A549 (cell line): ENCODE measurements at regions not wholly inside any gene's neighbourhood (a gene's known extent, or its start where the extent isn't known, plus 50 kb on each side); places are given as distances from the start of the nearest gene placed in this dataset.
"Not testable (repeated sequence)": the region's sequence is repeated elsewhere in the genome, so short reads cannot be mapped to it uniquely, and the experiment has no call there.

Source experiments
- ATAC-seq, 2 experiments: fragments of 200-7000 bp in 1 of 2; fragments of >200 bp in 1 of 2; cut with Nextera tagmentation in 1 of 2; cut with Tn5 transposase in 1 of 2; 3 replicates each; pipeline versions ENCODE4 v1.8.0 to v1.9.1; 2018 to 2020; ENCODE audit warnings: mild to moderate bottlenecking in 1 of 2, moderate library complexity in 1 of 2
- CTCF ChIA-PET: fragments of 300-600 bp; sonication (Branson Sonifier 250); formaldehyde crosslinking; extraction: SDS; loops from one replicate; lab custom pipeline; 2021; ENCODE audit warnings: antibody characterized with exemption, inconsistent platforms; lab: Yijun Ruan, JAX
- POLR2A ChIA-PET: fragments of 350-600 bp; formaldehyde crosslinking; extraction: SDS; loops from one replicate; lab custom pipeline; 2021; ENCODE audit warnings: antibody characterized with exemption, inconsistent platforms; lab: Yijun Ruan, JAX
- DNase-seq, 2 experiments: peaks; one replicate each; pipeline versions ENCODE4 v3.0.0 to v3.0.0-alpha.2; 2011 to 2016; ENCODE audit warnings: low read depth in 1 of 2, low spot score in 1 of 2
- FAIRE-seq: peaks from 2 replicates; lab custom pipeline; 2011; peaks lifted over from hg19 to GRCh38; lab: Jason Lieb, UNC
- H3K27ac ChIP-seq, 2 experiments: fragments of >200 bp; sonication (Bioruptor Twin); formaldehyde crosslinking; 3 replicates each; pipeline ENCODE4 v1.5.1; 2016 to 2017
- H3K4me1 ChIP-seq: fragments of >200 bp; sonication (Bioruptor Twin); formaldehyde crosslinking; 3 replicates; pipeline ENCODE4 v1.6.1; 2016
- H3K4me2 ChIP-seq: fragments of >200 bp; sonication (Bioruptor Twin); formaldehyde crosslinking; 3 replicates; pipeline ENCODE4 v1.6.1; 2016
- H3K4me3 ChIP-seq: fragments of >200 bp; sonication (Bioruptor Twin); formaldehyde crosslinking; 3 replicates; pipeline ENCODE4 v1.5.1; 2016
- H3K9me3 ChIP-seq: fragments of >200 bp; sonication (Bioruptor Twin); formaldehyde crosslinking; 3 replicates; pipeline ENCODE4 v1.6.1; 2016
- BHLHE40 ChIP-seq: IDR thresholded peaks from 2 replicates; pipeline ENCODE4 v1.6.1; 2012; ENCODE audit warnings: low read depth, low read length, inconsistent platforms
- CBX2 ChIP-seq: fragments of 200-600 bp; sonication (generic); IDR thresholded peaks from 2 replicates; pipeline ENCODE4 v1.6.1; 2016; ENCODE audit warnings: low read depth, mild to moderate bottlenecking, borderline replicate concordance
- CBX8 ChIP-seq: fragments of 200-600 bp; sonication (generic); IDR thresholded peaks from 2 replicates; pipeline ENCODE4 v1.6.1; 2016
- ESRRA ChIP-seq: fragments of 150-350 bp; IDR thresholded peaks from 2 replicates; pipeline ENCODE4 v1.6.1; 2014; ENCODE audit warnings: mild to moderate bottlenecking, low read length, borderline replicate concordance
- FOXS1 ChIP-seq: fragments of 250-450 bp; sonication (Bioruptor Pico); IDR thresholded peaks from 2 replicates; pipeline ENCODE4 v1.5.0; 2020; ENCODE audit warnings: mild to moderate bottlenecking, moderate library complexity
- GATA3 ChIP-seq: IDR thresholded peaks from 2 replicates; pipeline ENCODE4 v1.6.1; 2012; ENCODE audit warnings: borderline replicate concordance
- JUNB ChIP-seq: fragments of >200 bp; sonication (Bioruptor Twin); formaldehyde crosslinking; IDR thresholded peaks from 2 replicates; pipeline ENCODE4 v1.6.1; 2016
- NPAS2 ChIP-seq: fragments of 250-450 bp; sonication (Bioruptor Pico); IDR thresholded peaks from 2 replicates; pipeline ENCODE4 v1.8.0; 2022; ENCODE audit warnings: mild to moderate bottlenecking, moderate library complexity, borderline replicate concordance
- POLR2A ChIP-seq: IDR thresholded peaks from 2 replicates; pipeline ENCODE4 v1.6.1; 2012; ENCODE audit warnings: mild to moderate bottlenecking, low read length
- POLR2AphosphoS2 ChIP-seq: conservative IDR thresholded peaks from 2 replicates; pipeline ENCODE4 v1.6.1; 2012; ENCODE audit warnings: low read length, improper control_type of control experiment, inconsistent platforms
- RFX5 ChIP-seq: fragments of 450-650 bp; IDR thresholded peaks from 2 replicates; pipeline ENCODE4 v1.7.1; 2014; ENCODE audit warnings: antibody characterized with exemption, mild to moderate bottlenecking, moderate library complexity
- SREBF2 ChIP-seq: fragments of 450-650 bp; IDR thresholded peaks from 2 replicates; pipeline ENCODE4 v1.6.1; 2014; ENCODE audit warnings: mild to moderate bottlenecking, moderate library complexity
- TFCP2L1 ChIP-seq: fragments of 250-450 bp; sonication (Bioruptor Pico); IDR thresholded peaks from 2 replicates; pipeline ENCODE4 v1.5.0; 2021; ENCODE audit warnings: mild to moderate bottlenecking
- ZC3H11A ChIP-seq: fragments of 450-650 bp; IDR thresholded peaks from 2 replicates; pipeline ENCODE4 v1.6.1; 2014; ENCODE audit warnings: antibody characterized with exemption, mild to moderate bottlenecking
- WGBS: methylation state at CpG from one replicate; pipeline ENCODE4 v1.1.6; 2017; ENCODE audit errors: missing lambda C conversion rate; 5-methylcytosine and 5-hydroxymethylcytosine counted together
- TF ChIP-seq, protein P1 (sequence below): fragments of >200 bp; sonication (Bioruptor Twin); formaldehyde crosslinking; IDR thresholded peaks from 3 replicates; pipeline ENCODE4 v1.5.1; 2016
- TF ChIP-seq, protein P2 (sequence below): fragments of 250-450 bp; sonication (Bioruptor Pico); IDR thresholded peaks from 2 replicates; pipeline ENCODE4 v1.5.0; 2021; ENCODE audit warnings: mild to moderate bottlenecking, moderate library complexity, borderline replicate concordance

DNA sequence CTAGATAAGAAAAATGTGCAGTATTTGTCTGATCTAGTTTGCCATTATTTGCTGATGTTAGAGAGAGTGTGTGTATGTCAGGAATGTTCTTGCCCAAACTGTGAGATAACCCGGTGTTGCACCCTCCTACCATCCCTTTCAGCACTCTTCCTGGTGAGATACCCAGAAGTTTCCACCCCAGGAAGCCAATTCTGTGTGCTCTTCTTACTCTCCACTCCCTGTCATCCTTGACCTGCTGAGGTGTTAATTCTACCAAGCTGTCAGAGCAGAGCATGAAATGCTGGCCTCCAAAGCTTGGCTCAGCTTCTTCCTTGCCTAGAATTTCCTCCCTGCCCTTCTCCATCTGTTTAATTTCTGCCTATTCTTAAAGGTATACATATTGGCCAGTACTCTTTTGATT, 237.3 kb upstream of the CNR1 start:
- H3K27ac ChIP-seq, result no peak overlapping the region
- POLR2A ChIA-PET, result no interaction called here
- ATAC-seq (no peak), FAIRE-seq (no peak), DNase-seq (no peak)
- CTCF ChIA-PET, result no interaction called here
- H3K9me3 ChIP-seq, result no peaks in the 10 kb centered on the region
- WGBS, result 11% methylated on average over 1 of the region's 1 CpG
- no peaks in the 10 kb centered on the region for H3K4me1 ChIP-seq
- TF ChIP-seq CBX8 (no peak), GATA3 (no peak)
- no peak overlapping the region for H3K4me2 ChIP-seq
- no peak overlapping the region for H3K4me3 ChIP-seq

DNA sequence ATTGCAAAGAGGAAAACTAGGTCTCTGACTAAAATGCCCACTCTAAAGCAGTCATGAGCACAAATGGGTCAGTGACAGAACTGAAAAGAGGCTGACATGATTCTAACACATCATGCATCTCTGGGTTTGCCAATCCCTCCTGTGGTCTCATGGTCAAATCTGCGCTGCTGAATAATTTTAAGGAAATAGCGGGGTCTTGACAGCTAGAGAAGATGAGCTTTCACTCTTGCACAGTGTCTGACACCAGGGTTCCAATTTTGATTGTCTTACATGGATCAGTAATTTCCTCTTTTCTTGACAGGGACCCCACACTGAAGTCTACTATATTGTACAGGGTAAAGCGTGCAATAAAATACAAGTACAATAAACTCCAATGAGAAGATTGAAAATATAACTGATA, 236.8 kb upstream of the CNR1 start:
- Histone ChIP-seq H3K4me2 (no peak overlapping the region), H3K4me1 (no peaks in the 10 kb centered on the region), H3K9me3 (no peaks in the 10 kb centered on the region), H3K4me3 (no peak overlapping the region), H3K27ac (no peak overlapping the region)
- 81% methylated on average over 3 of the region's 3 CpGs for WGBS
- TF ChIP-seq, protein P1, sequence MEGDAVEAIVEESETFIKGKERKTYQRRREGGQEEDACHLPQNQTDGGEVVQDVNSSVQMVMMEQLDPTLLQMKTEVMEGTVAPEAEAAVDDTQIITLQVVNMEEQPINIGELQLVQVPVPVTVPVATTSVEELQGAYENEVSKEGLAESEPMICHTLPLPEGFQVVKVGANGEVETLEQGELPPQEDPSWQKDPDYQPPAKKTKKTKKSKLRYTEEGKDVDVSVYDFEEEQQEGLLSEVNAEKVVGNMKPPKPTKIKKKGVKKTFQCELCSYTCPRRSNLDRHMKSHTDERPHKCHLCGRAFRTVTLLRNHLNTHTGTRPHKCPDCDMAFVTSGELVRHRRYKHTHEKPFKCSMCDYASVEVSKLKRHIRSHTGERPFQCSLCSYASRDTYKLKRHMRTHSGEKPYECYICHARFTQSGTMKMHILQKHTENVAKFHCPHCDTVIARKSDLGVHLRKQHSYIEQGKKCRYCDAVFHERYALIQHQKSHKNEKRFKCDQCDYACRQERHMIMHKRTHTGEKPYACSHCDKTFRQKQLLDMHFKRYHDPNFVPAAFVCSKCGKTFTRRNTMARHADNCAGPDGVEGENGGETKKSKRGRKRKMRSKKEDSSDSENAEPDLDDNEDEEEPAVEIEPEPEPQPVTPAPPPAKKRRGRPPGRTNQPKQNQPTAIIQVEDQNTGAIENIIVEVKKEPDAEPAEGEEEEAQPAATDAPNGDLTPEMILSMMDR, result no peak
- TF ChIP-seq SREBF2, result no peak
- no peak for TF ChIP-seq BHLHE40
- POLR2A ChIA-PET, result no interaction called here
- no peak for DNase-seq
- no peak for FAIRE-seq
- ATAC-seq, result no peak
- CTCF ChIA-PET, result no interaction called here

DNA sequence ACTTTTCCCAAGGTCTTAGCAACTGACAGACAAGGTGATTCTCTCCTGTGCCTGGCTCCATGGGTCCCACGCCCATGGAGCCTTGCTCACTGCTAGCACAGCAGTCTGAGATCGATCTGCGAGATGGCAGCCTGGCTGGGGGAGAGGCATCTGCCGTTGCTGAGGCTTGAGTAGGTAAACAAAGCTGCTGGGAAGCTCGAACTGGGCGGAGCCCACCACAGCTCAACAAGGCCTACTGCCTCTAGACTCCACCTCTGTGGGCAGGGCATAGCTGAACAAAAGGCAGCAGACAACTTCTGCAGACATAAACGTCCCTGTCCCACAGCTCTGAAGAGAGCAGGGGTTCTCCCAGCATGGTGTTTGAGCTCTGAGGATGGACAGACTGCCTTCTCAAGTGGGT, 224.9 kb upstream of the CNR1 start:
- H3K27ac ChIP-seq, FAIRE-seq, CTCF ChIA-PET, H3K9me3 ChIP-seq, H3K4me1 ChIP-seq, DNase-seq, POLR2A ChIA-PET, ATAC-seq, H3K4me2 ChIP-seq, H3K4me3 ChIP-seq: not testable (repeated sequence)
- no CpG with 5 or more reads among the region's 7 CpGs for WGBS

DNA sequence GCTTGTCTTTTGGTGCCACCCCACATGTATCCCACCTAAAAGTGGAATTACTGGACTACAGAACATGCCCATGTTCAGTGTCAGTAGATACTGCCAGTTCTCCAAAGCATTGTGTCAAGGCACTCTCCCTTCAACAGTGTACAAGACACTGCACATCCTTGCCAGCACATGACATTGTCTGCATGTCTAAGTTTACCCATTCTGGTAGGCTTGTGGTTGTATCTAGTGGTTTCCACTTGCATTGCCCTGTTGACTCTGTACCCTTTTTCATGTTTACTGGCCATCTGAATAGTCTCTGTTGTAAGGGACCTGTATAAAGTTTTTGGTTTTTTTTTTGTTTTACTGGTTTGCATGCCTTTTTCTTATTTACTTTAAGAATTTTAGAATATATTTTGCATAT, 222.4 kb upstream of the CNR1 start:
- Histone ChIP-seq H3K27ac (no peak overlapping the region), H3K4me1 (no peaks in the 10 kb centered on the region), H3K9me3 (0 out of 3 replicates have a peak, but pooled peaks cover 4% of the 10 kb centered on the region), H3K4me2 (no peak overlapping the region), H3K4me3 (no peak overlapping the region)
- DNase-seq, result no peak
- no peak for FAIRE-seq
- ChIA-PET CTCF (no interaction called here), POLR2A (no interaction called here)
- no peak for TF ChIP-seq CBX2
- no peak for TF ChIP-seq GATA3
- TF ChIP-seq, protein P2, sequence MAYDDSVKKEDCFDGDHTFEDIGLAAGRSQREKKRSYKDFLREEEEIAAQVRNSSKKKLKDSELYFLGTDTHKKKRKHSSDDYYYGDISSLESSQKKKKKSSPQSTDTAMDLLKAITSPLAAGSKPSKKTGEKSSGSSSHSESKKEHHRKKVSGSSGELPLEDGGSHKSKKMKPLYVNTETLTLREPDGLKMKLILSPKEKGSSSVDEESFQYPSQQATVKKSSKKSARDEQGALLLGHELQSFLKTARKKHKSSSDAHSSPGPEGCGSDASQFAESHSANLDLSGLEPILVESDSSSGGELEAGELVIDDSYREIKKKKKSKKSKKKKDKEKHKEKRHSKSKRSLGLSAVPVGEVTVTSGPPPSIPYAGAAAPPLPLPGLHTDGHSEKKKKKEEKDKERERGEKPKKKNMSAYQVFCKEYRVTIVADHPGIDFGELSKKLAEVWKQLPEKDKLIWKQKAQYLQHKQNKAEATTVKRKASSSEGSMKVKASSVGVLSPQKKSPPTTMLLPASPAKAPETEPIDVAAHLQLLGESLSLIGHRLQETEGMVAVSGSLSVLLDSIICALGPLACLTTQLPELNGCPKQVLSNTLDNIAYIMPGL (CRISPR knock-in tag), result no peak
- no peak for TF ChIP-seq POLR2A
- TF ChIP-seq TFCP2L1, result no peak
- TF ChIP-seq FOXS1 (CRISPR knock-in tag), result no peak
- TF ChIP-seq NPAS2 (CRISPR knock-in tag), result no peak
- no peak for ATAC-seq

DNA sequence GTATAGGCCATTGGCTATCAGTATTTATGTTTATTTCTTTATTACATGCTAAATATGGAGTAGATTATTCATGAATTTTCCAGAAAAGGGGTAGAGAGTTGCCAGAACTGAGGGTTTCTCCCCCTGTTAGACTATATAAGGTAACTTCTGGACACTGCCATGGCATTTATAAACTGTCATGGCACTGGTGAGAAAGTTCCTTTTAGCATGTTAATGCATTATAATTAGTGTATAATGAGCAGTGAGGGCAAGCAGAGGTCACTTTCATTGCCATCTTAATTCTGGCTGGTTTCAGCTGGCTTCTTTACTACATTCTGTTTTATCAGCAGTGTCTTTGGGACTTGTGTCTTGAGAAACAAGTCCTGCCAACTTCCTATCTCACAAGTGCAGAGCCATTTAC, 220.0 kb upstream of the CNR1 start:
- Histone ChIP-seq H3K4me3 (no peak overlapping the region), H3K4me2 (no peak overlapping the region), H3K27ac (no peak overlapping the region), H3K9me3 (0 out of 3 replicates have a peak, but pooled peaks cover 4% of the 10 kb centered on the region), H3K4me1 (peaks cover 3% of the 10 kb centered on the region)
- ChIA-PET CTCF (no interaction called here), POLR2A (no interaction called here)
- TF ChIP-seq ESRRA, result no peak
- TF ChIP-seq POLR2AphosphoS2, result no peak
- no peak for TF ChIP-seq JUNB
- TF ChIP-seq RFX5, result no peak
- no peak for TF ChIP-seq ZC3H11A
- no peak for FAIRE-seq
- no peak for ATAC-seq
- no peak for DNase-seq
